Activated CD4-positive, CD25-positive, alpha-beta regulatory T cell treated with anti-CD3 and anti-CD28 coated beads, Interleukin-2, amount 50 U/mL, for 24 hours (primary cell): ENCODE measurements at regions not wholly inside any gene's neighbourhood (a gene's known extent, or its start where the extent isn't known, plus 50 kb on each side); places are given as distances from the start of the nearest gene placed in this dataset.
"Not testable (repeated sequence)": the region's sequence is repeated elsewhere in the genome, so short reads cannot be mapped to it uniquely, and the experiment has no call there.

Experiments used
- ATAC-seq, 2 donors: fragments of 150-1000 bp; cut with Tn5 transposase; one replicate each; pipeline ENCODE4 v1.10.0; 2021; ENCODE audit warnings: mild to moderate bottlenecking in 1 of 2, moderate library complexity in 1 of 2

GRCh38 chr15:37427393-37427792, 327.0 kb upstream of the MEIS2 start:
- not testable (repeated sequence) for ATAC-seq

- no peak for ATAC-seq
These were observed 346.6 kb upstream of the MEIS2 start for GRCh38 chr15:37446921-37447320.

DNA sequence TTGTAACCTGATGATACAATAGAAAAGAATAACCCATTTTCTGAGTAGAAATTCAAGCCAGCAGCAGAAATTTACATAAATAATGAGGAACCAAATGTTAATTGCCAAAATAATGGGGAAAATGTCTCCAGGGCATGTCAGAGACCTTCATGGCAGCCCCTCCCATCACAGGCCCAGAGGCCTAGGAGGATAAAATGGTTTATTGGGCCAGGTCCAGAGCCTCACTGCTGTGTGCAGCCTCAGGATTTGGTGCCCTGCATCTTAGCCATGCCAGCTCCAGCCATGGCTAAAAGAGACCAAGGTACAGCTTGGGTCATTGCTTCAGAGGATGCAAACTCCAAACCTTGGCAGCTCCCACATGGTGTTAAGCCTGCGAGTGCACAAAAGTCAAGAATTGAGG, 352.1 kb upstream of the MEIS2 start:
- ATAC-seq: no peak

- no peak for ATAC-seq
These were observed 380.1 kb upstream of the MEIS2 start for GRCh38 chr15:37480482-37480881.

- no peak for ATAC-seq
These were observed 380.8 kb upstream of the MEIS2 start for GRCh38 chr15:37481126-37481525.

GRCh38 chr15:37483779-37484178, 383.4 kb upstream of the MEIS2 start:
- no peak for ATAC-seq

GRCh38 chr15:37485056-37485455, 384.7 kb upstream of the MEIS2 start:
- ATAC-seq: no peak

DNA sequence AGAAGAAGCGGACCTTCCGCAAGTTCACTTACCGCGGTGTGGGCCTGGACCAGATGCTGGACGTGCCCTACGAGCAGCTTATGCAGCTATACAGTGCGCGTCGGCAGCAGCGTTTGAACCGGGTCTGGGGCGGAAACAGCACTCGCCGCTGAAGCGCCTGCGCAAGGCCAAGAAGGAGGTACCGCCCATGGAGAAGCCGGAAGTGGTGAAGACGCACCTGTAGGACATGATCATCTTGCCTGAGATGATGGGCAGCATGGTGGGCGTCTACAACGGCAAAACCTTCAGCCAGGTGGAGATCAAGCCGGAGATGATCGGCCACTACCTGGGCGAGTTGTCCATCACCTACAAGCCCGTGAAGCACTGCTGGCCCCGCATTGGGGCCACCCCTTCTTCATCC, 390.4 kb upstream of the MEIS2 start:
- ATAC-seq: no peak

DNA sequence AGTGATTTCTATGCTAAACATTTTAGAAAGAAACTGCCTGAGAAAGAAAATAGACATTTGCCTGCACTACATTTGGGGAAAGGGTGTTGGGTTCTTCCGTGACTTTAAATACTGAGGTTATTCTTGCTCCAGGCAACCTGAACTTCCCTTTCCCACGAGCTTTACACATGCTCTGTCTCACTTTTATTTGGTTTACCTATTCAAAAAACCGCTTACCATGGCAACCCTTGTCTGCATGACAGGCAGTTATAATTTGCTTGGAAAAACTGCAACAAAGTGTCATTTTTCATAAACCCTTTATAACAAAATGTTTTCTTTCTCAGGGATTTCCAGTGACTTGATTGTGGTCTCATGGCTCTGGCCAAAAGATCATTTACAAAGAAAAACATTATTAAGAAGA, 416.3 kb upstream of the MEIS2 start:
- no peak for ATAC-seq

DNA sequence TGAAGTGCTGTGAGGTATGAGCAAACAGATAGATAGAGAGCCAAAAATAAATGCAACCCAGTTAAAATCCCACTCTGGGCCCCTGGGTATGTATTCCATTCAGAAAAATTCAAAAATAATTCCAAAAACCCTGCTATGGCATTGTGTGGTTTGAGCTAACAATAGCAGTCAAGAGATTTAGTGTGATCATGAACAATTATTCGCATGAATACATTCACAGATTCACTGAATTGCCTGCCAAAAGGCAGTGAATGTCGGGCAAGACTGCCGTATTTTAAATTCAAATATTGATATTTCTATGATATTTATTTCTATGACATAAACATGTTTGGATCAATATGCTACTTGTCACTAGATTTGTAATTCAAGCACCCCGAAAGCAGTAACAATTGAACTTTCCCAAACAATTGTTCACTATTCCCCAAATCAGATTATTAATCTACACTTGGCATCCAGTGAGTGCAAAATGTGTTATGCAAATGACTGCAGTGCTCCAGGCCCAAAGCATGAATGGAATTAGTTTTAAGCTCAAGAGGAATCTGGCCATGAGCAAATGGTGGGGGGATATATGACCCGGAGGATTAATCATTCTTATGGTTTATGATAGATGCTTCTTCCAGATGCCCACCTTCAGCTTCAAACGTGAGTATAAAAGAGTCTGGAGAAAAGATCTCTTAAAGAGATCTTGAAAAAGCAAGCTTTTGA, 417.0 kb upstream of the MEIS2 start:
- ATAC-seq: no peak

- no peak for ATAC-seq
These were observed 416.0 kb upstream of the TMCO5A start for GRCh38 chr15:37518436-37518835.

GRCh38 chr15:37520026-37520425, 414.4 kb upstream of the TMCO5A start:
- no peak for ATAC-seq

DNA sequence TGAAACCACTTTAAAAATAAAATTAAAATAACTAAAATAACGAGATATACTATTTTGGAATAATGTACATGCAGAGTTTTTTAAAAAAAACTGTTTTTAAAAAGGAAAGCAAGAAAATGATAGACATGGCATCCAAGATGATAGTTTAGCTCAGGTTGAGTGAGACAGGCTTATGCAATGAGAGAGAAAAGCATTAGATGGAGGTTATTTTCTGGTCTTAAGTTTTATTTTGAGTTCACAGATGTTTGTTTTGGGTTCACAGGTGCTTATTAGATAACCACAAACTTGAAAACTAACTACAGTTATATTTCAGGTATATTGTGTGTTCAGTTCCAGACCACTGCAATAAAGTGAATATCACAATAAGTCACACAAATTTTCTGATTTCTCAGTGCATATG, 413.6 kb upstream of the TMCO5A start:
- no peak for ATAC-seq

DNA sequence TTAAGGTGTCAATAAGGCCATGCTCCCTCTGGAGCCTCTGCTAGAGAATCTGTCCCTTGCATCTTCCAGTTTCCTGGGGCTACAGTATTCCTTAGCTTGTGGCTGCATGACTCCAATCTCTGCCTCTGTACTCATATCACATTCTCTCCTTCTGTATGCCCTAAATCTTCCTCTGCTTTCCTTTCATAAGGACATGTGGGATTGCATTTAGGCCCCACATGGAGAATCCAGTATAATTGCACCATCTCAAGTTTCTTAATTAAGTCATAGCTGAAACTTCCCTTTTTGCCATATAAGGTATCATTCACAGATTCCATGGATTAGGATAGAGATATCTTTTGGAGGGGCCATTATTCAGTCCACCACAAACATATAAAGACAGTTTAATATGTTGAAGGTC, 409.8 kb upstream of the TMCO5A start:
- ATAC-seq: no peak

- no peak for ATAC-seq
These were observed 406.0 kb upstream of the TMCO5A start for GRCh38 chr15:37528432-37528831.

- ATAC-seq: no peak
These were observed 397.4 kb upstream of the TMCO5A start for GRCh38 chr15:37536967-37537605.

DNA sequence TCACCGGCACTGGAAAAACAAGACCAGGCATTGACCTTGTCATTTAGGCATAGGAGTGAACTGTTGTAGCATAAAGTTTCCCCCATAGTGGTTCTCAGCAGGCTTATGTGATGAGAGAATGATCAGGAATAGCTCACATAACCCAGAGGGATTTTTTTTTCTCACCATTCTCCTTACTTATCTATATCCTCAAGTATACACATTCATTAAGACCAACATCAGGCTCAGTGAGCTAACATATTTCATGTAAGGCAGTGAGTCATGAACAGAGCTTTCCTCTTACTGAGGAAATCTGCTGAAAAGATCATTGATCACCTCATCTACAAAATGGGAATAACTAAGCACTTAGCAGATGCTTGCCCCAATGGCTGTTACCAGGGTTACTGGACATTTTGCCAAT, 396.6 kb upstream of the TMCO5A start:
- ATAC-seq: no peak

- no peak for ATAC-seq
These were observed 386.3 kb upstream of the TMCO5A start for GRCh38 chr15:37548116-37548515.

GRCh38 chr15:37550360-37551024, 383.9 kb upstream of the TMCO5A start:
- no peak for ATAC-seq

DNA sequence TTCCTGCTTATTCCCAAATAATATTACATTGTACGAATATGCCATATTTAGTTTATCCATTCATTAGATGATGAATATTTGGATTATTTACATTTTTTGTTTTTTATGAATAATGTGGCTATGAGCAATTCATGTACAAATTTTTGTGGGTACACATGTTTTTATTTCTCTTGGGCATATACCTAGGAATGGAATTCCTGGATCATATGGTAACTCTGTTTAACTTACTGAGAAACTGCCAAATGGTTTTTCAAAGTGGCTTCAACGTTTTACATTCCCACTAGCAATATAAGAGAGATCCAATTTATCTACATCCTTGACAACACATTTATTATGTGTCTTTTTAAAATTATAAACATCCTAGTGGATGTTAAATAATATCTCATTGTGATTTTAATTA, 362.0 kb upstream of the TMCO5A start:
- ATAC-seq: no peak

DNA sequence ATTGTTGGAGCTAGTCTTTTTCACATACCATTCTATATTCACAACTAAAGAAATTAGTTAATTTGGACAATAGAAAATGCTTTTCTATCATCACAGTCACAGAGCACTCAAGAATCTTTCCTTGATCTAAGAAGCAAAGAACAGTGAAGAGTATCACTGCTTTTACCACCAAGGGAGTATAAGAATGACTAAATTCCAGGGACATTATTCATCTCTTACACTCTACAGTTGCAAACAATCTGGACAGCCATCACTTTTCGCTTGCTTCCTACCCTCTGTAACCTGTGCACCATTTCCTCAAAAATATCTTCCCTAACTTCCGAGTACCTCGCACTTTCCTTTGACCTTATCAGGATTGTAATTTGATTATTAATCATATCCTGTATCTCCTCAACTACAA, 359.5 kb upstream of the TMCO5A start:
- no peak for ATAC-seq

DNA sequence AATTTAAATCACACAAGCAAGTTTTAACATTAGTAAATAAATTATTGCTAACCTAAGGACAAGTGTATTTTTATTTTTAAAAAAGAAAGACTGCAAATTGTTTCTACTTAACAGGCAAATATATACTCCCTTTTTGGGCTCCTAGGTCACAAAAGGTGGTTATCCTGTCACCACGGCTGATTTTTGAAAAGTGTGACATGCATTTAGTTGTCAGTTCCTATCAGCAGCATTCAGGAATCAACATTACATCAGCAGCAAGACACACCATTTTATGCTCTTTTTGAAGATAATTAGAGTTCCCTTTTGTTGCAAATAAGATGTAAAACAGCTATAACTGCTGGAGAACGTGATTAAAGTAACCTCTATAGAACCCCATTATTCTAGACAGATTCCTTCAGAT, 357.5 kb upstream of the TMCO5A start:
- ATAC-seq: no peak

GRCh38 chr15:37581866-37582532, 352.4 kb upstream of the TMCO5A start:
- no peak for ATAC-seq

DNA sequence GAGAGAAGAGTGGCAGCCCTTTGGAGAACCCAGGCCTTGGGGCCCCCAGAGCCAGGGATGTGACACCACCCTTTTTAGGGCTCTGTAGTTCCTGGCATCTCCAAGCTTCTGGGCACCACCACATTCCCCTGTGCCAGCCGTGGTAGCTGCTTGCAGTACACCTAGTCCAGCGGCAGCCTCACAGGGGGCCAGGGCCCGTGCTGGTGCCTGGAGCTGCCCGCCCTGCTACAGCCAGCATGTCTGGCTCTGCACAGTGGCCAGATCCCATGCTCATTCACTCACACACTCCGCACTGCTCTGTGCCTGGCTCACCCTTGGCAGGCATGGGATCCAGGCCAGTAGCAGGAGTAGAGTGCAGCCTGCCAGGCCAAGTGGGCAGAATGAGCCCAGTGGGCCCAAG, 351.6 kb upstream of the TMCO5A start:
- ATAC-seq: no peak
